PC-3 (cell line): ENCODE measurements at regions not wholly inside any gene's neighbourhood (a gene's known extent, or its start where the extent isn't known, plus 50 kb on each side); places are given as distances from the start of the nearest gene placed in this dataset.

Experiments
- ATAC-seq: fragments of 200-7000 bp; cut with Tn5 transposase; 2 replicates; pipeline ENCODE4 v1.9.1; 2020; ENCODE audit warnings: mild to moderate bottlenecking, moderate library complexity
- BruUV-seq: library from RNA; stranded (reverse); fragments of 400-500 nt; replicated peaks from 2 replicates; lab custom pipeline; 2021; lab: Mats Ljungman, UMichigan
- CTCF ChIA-PET: fragments of 300-600 bp; sonication (Branson Sonifier 250); formaldehyde crosslinking; loops from one replicate; lab custom pipeline; 2022; ENCODE audit warnings: antibody characterized with exemption; lab: Charles Lee
- POLR2A ChIA-PET: fragments of 300-600 bp; sonication (Branson Sonifier 250); formaldehyde crosslinking; loops from one replicate; lab custom pipeline; 2022; ENCODE audit warnings: antibody characterized with exemption; ENCODE audit not compliant: unreplicated experiment; lab: Charles Lee
- DNase-seq: peaks from one replicate; pipeline ENCODE4 v3.0.0-alpha.2; 2015
- H2AFZ ChIP-seq: fragments of 300-600 bp; sonication (generic); 2 replicates; pipeline ENCODE4 v1.6.0; 2016; ENCODE audit warnings: antibody characterized with exemption, low read length
- H3F3A ChIP-seq: fragments of 300-600 bp; sonication (generic); one replicate; pipeline ENCODE4 v1.6.0; 2017; ENCODE audit warnings: antibody characterized with exemption, low read length, control low read depth, mild to moderate bottlenecking; ENCODE audit not compliant: unreplicated experiment
- H3K27ac ChIP-seq: fragments of 300-600 bp; sonication (generic); 2 replicates; pipeline ENCODE4 v1.5.1; 2016; ENCODE audit warnings: mild to moderate bottlenecking, low read length
- H3K27me3 ChIP-seq: fragments of 300-600 bp; sonication (generic); 2 replicates; pipeline ENCODE4 v1.6.1; 2016; ENCODE audit warnings: low read length, mixed read lengths
- H3K36me3 ChIP-seq: fragments of 300-600 bp; sonication (generic); 2 replicates; pipeline ENCODE4 v1.6.1; 2016; ENCODE audit warnings: low read depth, mixed run types, low read length, mixed read lengths
- H3K4me1 ChIP-seq: fragments of 300-600 bp; sonication (generic); 2 replicates; pipeline ENCODE4 v1.5.1; 2016; ENCODE audit warnings: low read length; ENCODE audit not compliant: insufficient read depth
- H3K4me2 ChIP-seq: fragments of 300-600 bp; sonication (generic); 2 replicates; pipeline ENCODE4 v1.6.0; 2016; ENCODE audit warnings: low read length
- H3K4me3 ChIP-seq: fragments of 300-600 bp; sonication (generic); 2 replicates; pipeline ENCODE4 v1.5.1; 2016; ENCODE audit warnings: mild to moderate bottlenecking, low read length, mixed read lengths
- H3K79me2 ChIP-seq: fragments of 300-600 bp; sonication (generic); 2 replicates; pipeline ENCODE4 v1.6.1; 2017; ENCODE audit warnings: low read length, mixed read lengths
- H3K9ac ChIP-seq: fragments of 300-600 bp; sonication (generic); 2 replicates; pipeline ENCODE4 v1.6.0; 2016; ENCODE audit warnings: mild to moderate bottlenecking, low read length
- H3K9me2 ChIP-seq: fragments of 300-600 bp; sonication (generic); replicated peaks from 2 replicates; pipeline ENCODE4 v1.6.1; 2016; ENCODE audit warnings: mixed run types, low read length, mixed read lengths
- H3K9me3 ChIP-seq: fragments of 300-600 bp; sonication (generic); 2 replicates; pipeline ENCODE4 v1.6.1; 2016; ENCODE audit warnings: low read length, mixed read lengths
- H4K20me1 ChIP-seq: fragments of 300-600 bp; sonication (generic); 2 replicates; pipeline ENCODE4 v1.6.1; 2016; ENCODE audit warnings: low read length, mixed read lengths
- CTCF ChIP-seq: fragments of 300-600 bp; sonication (generic); conservative IDR thresholded peaks from 2 replicates; pipeline ENCODE4 v1.5.1; 2017; ENCODE audit warnings: antibody characterized with exemption, low read depth, mild to moderate bottlenecking, low read length
- EZH2 ChIP-seq: fragments of 300-600 bp; sonication (generic); IDR thresholded peaks from one replicate; pipeline ENCODE4 v1.6.1; 2017; ENCODE audit warnings: antibody characterized with exemption, mild to moderate bottlenecking, low read length; ENCODE audit not compliant: unreplicated experiment
- EZH2phosphoT487 ChIP-seq: fragments of 300-600 bp; sonication (generic); IDR thresholded peaks from 2 replicates; pipeline ENCODE4 v1.6.1; 2018; ENCODE audit warnings: mild to moderate bottlenecking, antibody characterized with exemption, low read length, borderline replicate concordance
- intact Hi-C: fragments of 100-400 bp; cut with micrococcal nuclease; formaldehyde crosslinking; loops from 2 replicates; pipeline ENCODE4 v1.9.0; 2023

GRCh38 chr10:36670621-36671402, 454.6 kb upstream of the ANKRD30A start:
- ChIA-PET CTCF (interaction anchor here (0.5 to 1.0 kb wide), 4 partner anchors 14 to 1036 kb away, joined by 3 to 5 read pairs (median 4); no protein-coding TSS in a partner anchor), POLR2A (interaction anchor here (0.6 to 0.7 kb wide), 3 partner anchors 157 to 1057 kb away, joined by 3 to 4 read pairs (median 4); no protein-coding TSS in a partner anchor)
- intact Hi-C loops: loop anchor here (1.0 kb wide), 4 partner anchors 45 to 1038 kb away; no protein-coding TSS in a partner anchor
- ATAC-seq (peak; percentile 49), DNase-seq (peak; percentile 95)
- H3K9ac ChIP-seq: peak overlapping the region; percentile 15; the same call in 1 of the 2 replicates
- peak overlapping the region; percentile 70 for H3K27ac ChIP-seq
- H2AFZ ChIP-seq: peak overlapping the region; percentile 25; the same call in 1 of the 2 replicates
- H3K9me2 ChIP-seq: 0 out of 2 replicates have a peak, but pooled peaks cover 3% of the 10 kb centered on the region
- H3K27me3 ChIP-seq: no peaks in the 10 kb centered on the region
- peak overlapping the region; percentile 71 for H3K4me2 ChIP-seq
- peaks cover 38% of the 10 kb centered on the region for H3K4me1 ChIP-seq
- no peak for TF ChIP-seq EZH2
- TF ChIP-seq EZH2phosphoT487: no peak
- TF ChIP-seq CTCF: no peak
- no peaks in the 10 kb centered on the region for H3K36me3 ChIP-seq
- peaks cover 7% of the 10 kb centered on the region for H3F3A ChIP-seq
- no peaks in the 10 kb centered on the region for H4K20me1 ChIP-seq
- H3K9me3 ChIP-seq: no peaks in the 10 kb centered on the region
- H3K4me3 ChIP-seq: 0 out of 2 replicates have a peak overlapping the region, but pooled peaks have one; percentile 26
- BruUV-seq: no TSS peak
- H3K79me2 ChIP-seq: no peaks in the 10 kb centered on the region

- 0 out of 2 replicates have a peak overlapping the region, but pooled peaks have one; percentile 9 for H2AFZ ChIP-seq
- no peak overlapping the region for H3K27ac ChIP-seq
- no peaks in the 10 kb centered on the region for H3K9me2 ChIP-seq
- no peaks in the 10 kb centered on the region for H3K79me2 ChIP-seq
- no peak overlapping the region for H3K4me3 ChIP-seq
- BruUV-seq: no TSS peak
- no peaks in the 10 kb centered on the region for H3K36me3 ChIP-seq
- H3K27me3 ChIP-seq: no peaks in the 10 kb centered on the region
- H3K4me2 ChIP-seq: no peak overlapping the region
- intact Hi-C loops: no loop called here
- ATAC-seq (no peak), DNase-seq (no peak)
- H3K9me3 ChIP-seq: no peaks in the 10 kb centered on the region
- CTCF ChIA-PET: no interaction called here
- H3F3A ChIP-seq: peaks cover 7% of the 10 kb centered on the region
- H4K20me1 ChIP-seq: no peaks in the 10 kb centered on the region
- POLR2A ChIA-PET: no interaction called here
- H3K9ac ChIP-seq: no peak overlapping the region
- H3K4me1 ChIP-seq: peaks cover 28% of the 10 kb centered on the region
- TF ChIP-seq CTCF (no peak), EZH2phosphoT487 (no peak), EZH2 (no peak)
Measured at GRCh38 chr10:36669615-36670352, 455.6 kb upstream of the ANKRD30A start.
